Gastroesophageal sphincter (tissue), 4 donors: ENCODE measurements at regions not wholly inside any gene's neighbourhood (a gene's known extent, or its start where the extent isn't known, plus 50 kb on each side); places are given as distances from the start of the nearest gene placed in this dataset.

Experiments used
- ATAC-seq: fragments of 150-250 bp; one replicate; pipeline ENCODE4 v1.9.1; 2016; ENCODE audit warnings: mild to moderate bottlenecking, moderate library complexity
- H3K27ac ChIP-seq, 4 donors: fragments of 200-600 bp; sonication (generic) in 3 of 4; 1 replicate in 3 of 4; 2 replicates in 1 of 4; pipeline ENCODE4 v1.5.1; 2016 to 2019
- H3K27me3 ChIP-seq: fragments of 200-600 bp; sonication (generic); one replicate; pipeline ENCODE4 v1.5.1; 2019
- H3K36me3 ChIP-seq, 2 donors: fragments of 200-600 bp; sonication (generic); one replicate each; pipeline ENCODE4 v1.5.1; 2019; ENCODE audit warnings: control low read depth in 1 of 2
- H3K4me1 ChIP-seq, 3 donors: fragments of 200-600 bp; sonication (generic); 1 replicate in 2 of 3; 2 replicates in 1 of 3; pipeline ENCODE4 v1.5.1; 2016 to 2019; ENCODE audit warnings: control low read depth in 2 of 3
- H3K4me3 ChIP-seq, 2 donors: fragments of 200-600 bp; sonication (generic); one replicate each; pipeline ENCODE4 v1.5.1; 2019; ENCODE audit warnings: mild to moderate bottlenecking in 1 of 2, moderate library complexity in 1 of 2
- H3K9me3 ChIP-seq, 3 donors: fragments of 200-600 bp; sonication (generic); one replicate each; pipeline ENCODE4 v1.5.1; 2017 to 2019; ENCODE audit warnings: control low read depth in 2 of 3
- CTCF ChIP-seq, 4 experiments: fragments of 200-600 bp in 2 of 4; fragments of 450-650 bp in 2 of 4; sonication (generic) in 1 of 4; IDR thresholded peaks; one replicate each; pipeline ENCODE4 v1.5.1; 2017 to 2019; ENCODE audit warnings: antibody characterized with exemption in 4 of 4, mild to moderate bottlenecking in 2 of 4, moderate library complexity in 2 of 4
- EP300 ChIP-seq: sonication (generic); formaldehyde crosslinking; IDR thresholded peaks from one replicate; pipeline ENCODE4 v1.6.1; 2017; ENCODE audit warnings: antibody characterized with exemption, mild to moderate bottlenecking
- POLR2A ChIP-seq, 2 donors: fragments of 450-650 bp; IDR thresholded peaks; one replicate each; pipeline ENCODE4 v1.6.1; 2017; ENCODE audit warnings: antibody characterized with exemption in 2 of 2, mild to moderate bottlenecking in 2 of 2, moderate library complexity in 1 of 2
- POLR2AphosphoS5 ChIP-seq: sonication (generic); formaldehyde crosslinking; IDR thresholded peaks from one replicate; pipeline ENCODE4 v1.6.1; 2017; ENCODE audit warnings: antibody characterized with exemption
- WGBS, 2 donors: methylation state at CpG; one replicate each; pipeline ENCODE4 v1.1.5; 2018; ENCODE audit warnings: low coverage in 1 of 2; 5-methylcytosine and 5-hydroxymethylcytosine counted together

GRCh38 chr17:71339206-71339605, 781.6 kb upstream of the SOX9 start:
- Histone ChIP-seq H3K27ac (no peak overlapping the region), H3K36me3 (no peaks in the 10 kb centered on the region), H3K9me3 (no peaks in the 10 kb centered on the region), H3K4me3 (no peak overlapping the region), H3K4me1 (no peaks in the 10 kb centered on the region), H3K27me3 (no peaks in the 10 kb centered on the region)
- WGBS, 2 donors, result 0 to 20% methylated on average over 1 of the region's 1 CpG
- TF ChIP-seq POLR2AphosphoS5 (no peak), EP300 (no peak), POLR2A (IDR thresholded peaks at IDR 0.05) (no peak), CTCF (IDR thresholded peaks at IDR 0.05) (no peak)
- no peak for ATAC-seq

- 100% methylated on average over 1 of the region's 1 CpG; no CpG with 5 or more reads in 1 of the 2 donors for WGBS, 2 donors
- Histone ChIP-seq H3K4me3 (no peak overlapping the region), H3K36me3 (no peaks in the 10 kb centered on the region), H3K27me3 (peaks cover 7% of the 10 kb centered on the region), H3K9me3 (no peaks in the 10 kb centered on the region), H3K4me1 (no peaks in the 10 kb centered on the region), H3K27ac (no peak overlapping the region)
- TF ChIP-seq POLR2A (IDR thresholded peaks at IDR 0.05), result no peak
- no peak for TF ChIP-seq CTCF (IDR thresholded peaks at IDR 0.05)
- no peak for TF ChIP-seq EP300
- no peak for TF ChIP-seq POLR2AphosphoS5
- no peak for ATAC-seq
These were observed 778.1 kb upstream of the SOX9 start for GRCh38 chr17:71342737-71343136.

GRCh38 chr17:71349908-71350600, 770.8 kb upstream of the SOX9 start:
- Histone ChIP-seq H3K9me3 (no peaks in the 10 kb centered on the region), H3K36me3 (no peaks in the 10 kb centered on the region), H3K4me1 (no peaks in the 10 kb centered on the region), H3K27me3 (peaks cover 7% of the 10 kb centered on the region), H3K4me3 (no peak overlapping the region), H3K27ac (no peak overlapping the region)
- no peak for TF ChIP-seq POLR2AphosphoS5
- no peak for TF ChIP-seq CTCF (IDR thresholded peaks at IDR 0.05)
- TF ChIP-seq POLR2A (IDR thresholded peaks at IDR 0.05), result no peak
- no peak for TF ChIP-seq EP300
- no peak for ATAC-seq
- WGBS, 2 donors, result 84 to 87% methylated on average over 6 of the region's 6 CpGs

- H3K36me3 ChIP-seq, result no peaks in the 10 kb centered on the region
These were observed 760.5 kb upstream of the SOX9 start for GRCh38 chr17:71360301-71360700.

More at GRCh38 chr17:71360301-71360700, 760.5 kb upstream of the SOX9 start:
- no peaks in the 10 kb centered on the region for H3K4me1 ChIP-seq
- H3K27me3 ChIP-seq, result no peaks in the 10 kb centered on the region
- no peak for TF ChIP-seq POLR2A (IDR thresholded peaks at IDR 0.05)
- no peak for TF ChIP-seq EP300
- TF ChIP-seq CTCF (IDR thresholded peaks at IDR 0.05), result no peak
- TF ChIP-seq POLR2AphosphoS5, result no peak
- 91 to 94% methylated on average over 3 of the region's 3 CpGs for WGBS, 2 donors
- no peak overlapping the region for H3K4me3 ChIP-seq
- H3K9me3 ChIP-seq, result peaks cover 0 to 7% (median 0%) of the 10 kb centered on the region in 3 donors
- no peak for ATAC-seq
- H3K27ac ChIP-seq, result no peak overlapping the region
